ENCODE measurements at regions not wholly inside any gene's neighbourhood (a gene's known extent, or its start where the extent isn't known, plus 50 kb on each side); places are given as distances from the start of the nearest gene placed in this dataset.

DNA sequence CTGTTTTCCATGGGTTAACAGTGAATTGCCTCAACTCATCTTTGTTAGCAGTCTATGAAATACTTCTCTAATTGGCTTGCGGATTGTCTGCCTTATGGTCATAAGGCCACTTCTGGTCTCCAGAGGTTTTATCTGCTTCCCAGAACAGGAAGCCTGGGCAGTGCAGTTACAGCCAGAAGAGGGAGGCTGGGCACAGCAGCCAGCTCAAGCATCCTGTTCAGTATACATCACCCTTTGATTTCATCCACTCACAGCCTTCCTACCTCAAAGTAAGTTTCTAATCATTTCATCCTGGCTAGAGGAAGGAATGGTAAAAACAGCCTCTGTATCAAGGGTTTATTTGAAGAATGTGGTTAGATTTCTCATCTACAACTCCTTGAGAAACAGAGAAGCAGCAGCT is 311.5 kb upstream of the DEPDC1 start (continued):
- TF ChIP-seq, protein P1, sequence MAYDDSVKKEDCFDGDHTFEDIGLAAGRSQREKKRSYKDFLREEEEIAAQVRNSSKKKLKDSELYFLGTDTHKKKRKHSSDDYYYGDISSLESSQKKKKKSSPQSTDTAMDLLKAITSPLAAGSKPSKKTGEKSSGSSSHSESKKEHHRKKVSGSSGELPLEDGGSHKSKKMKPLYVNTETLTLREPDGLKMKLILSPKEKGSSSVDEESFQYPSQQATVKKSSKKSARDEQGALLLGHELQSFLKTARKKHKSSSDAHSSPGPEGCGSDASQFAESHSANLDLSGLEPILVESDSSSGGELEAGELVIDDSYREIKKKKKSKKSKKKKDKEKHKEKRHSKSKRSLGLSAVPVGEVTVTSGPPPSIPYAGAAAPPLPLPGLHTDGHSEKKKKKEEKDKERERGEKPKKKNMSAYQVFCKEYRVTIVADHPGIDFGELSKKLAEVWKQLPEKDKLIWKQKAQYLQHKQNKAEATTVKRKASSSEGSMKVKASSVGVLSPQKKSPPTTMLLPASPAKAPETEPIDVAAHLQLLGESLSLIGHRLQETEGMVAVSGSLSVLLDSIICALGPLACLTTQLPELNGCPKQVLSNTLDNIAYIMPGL (CRISPR knock-in tag; IDR thresholded peaks at IDR 0.05) = no peak
- TF ChIP-seq, protein P2, sequence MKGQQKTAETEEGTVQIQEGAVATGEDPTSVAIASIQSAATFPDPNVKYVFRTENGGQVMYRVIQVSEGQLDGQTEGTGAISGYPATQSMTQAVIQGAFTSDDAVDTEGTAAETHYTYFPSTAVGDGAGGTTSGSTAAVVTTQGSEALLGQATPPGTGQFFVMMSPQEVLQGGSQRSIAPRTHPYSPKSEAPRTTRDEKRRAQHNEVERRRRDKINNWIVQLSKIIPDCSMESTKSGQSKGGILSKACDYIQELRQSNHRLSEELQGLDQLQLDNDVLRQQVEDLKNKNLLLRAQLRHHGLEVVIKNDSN (CRISPR knock-in tag; IDR thresholded peaks at IDR 0.05) = no peak
- no peak for TF ChIP-seq ESRRA (CRISPR knock-in tag; IDR thresholded peaks at IDR 0.05; ENCODE audit: borderline replicate concordance)
- no peak for TF ChIP-seq ZBTB21 (CRISPR knock-in tag; IDR thresholded peaks at IDR 0.05; ENCODE audit: borderline replicate concordance)
- no peak for TF ChIP-seq ZNF219 (CRISPR knock-in tag; IDR thresholded peaks at IDR 0.05; ENCODE audit: borderline replicate concordance)

DNA sequence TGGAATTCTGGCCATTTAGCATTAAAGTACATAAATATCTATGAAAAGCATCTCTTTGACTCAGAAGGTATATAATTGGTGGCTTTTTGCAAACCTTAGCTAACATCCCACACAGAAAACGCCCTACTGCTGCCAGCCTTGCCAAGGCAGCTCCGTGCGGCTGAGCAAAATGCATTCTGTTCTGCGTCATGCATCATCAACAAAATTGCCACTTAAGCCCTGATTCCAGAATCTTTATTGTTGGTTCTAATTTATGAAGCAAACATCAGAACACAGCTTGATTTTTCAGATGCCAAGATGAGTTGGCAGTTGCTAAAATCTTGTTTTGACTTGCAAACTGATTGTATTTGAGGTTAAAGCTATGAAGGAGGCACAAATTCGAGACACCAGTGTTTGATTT is 314.9 kb upstream of the DEPDC1 start:
- Mint-ChIP-seq H3K27ac (no peak overlapping the region), H3K36me3 (no peaks in the 10 kb centered on the region), H3K4me3 (no peak overlapping the region), H3K27me3 (ENCODE audit: low read depth) (no peaks in the 10 kb centered on the region), H3K9me3 (no peaks in the 10 kb centered on the region), H3K4me1 (peaks cover 4% of the 10 kb centered on the region)
- CTCF ChIA-PET = no interaction called here
- TF ChIP-seq NR3C1 (CRISPR knock-in tag; conservative IDR thresholded peaks at IDR 0.05; ENCODE audit: low read depth) (no peak), MXD4 (CRISPR knock-in tag; IDR thresholded peaks at IDR 0.05; ENCODE audit: borderline replicate concordance) (no peak)
- TF ChIP-seq, protein P3, sequence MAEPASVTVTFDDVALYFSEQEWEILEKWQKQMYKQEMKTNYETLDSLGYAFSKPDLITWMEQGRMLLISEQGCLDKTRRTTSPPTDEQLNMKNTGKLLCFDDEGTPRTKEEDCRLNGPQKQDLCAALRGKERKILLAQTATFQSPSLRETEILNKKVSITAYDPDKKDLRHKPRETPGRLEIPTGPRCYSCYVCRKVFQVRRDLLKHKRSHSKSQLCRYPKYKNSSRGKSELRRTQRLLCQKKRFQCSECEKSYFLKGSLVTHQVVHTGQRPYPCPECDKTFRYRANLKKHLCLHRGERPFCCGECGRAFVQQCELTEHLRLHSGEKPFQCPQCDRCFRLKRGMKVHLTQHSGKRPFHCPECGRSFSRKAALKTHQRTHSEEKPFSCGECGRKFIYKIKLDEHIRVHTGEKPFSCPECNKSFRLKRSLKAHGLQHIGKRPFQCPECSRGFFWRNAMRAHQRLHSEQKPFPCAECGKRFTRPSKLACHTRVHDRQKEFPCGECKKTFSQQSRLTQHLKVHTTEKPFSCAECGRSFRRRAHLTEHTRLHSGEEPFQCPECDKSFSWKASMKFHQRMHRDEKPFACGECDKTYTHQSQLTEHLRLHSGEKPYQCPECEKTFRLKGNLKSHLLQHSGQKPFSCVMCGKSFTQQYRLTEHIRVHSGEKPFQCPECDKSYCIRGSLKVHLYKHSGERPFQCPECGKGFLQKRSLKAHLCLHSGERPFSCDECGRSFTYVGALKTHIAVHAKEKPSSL (CRISPR knock-in tag; conservative IDR thresholded peaks at IDR 0.05) = no peak
- DNase-seq (ENCODE audit: low spot score) = no peak
- ATAC-seq = no peak
- POLR2A ChIA-PET = no interaction called here

DNA sequence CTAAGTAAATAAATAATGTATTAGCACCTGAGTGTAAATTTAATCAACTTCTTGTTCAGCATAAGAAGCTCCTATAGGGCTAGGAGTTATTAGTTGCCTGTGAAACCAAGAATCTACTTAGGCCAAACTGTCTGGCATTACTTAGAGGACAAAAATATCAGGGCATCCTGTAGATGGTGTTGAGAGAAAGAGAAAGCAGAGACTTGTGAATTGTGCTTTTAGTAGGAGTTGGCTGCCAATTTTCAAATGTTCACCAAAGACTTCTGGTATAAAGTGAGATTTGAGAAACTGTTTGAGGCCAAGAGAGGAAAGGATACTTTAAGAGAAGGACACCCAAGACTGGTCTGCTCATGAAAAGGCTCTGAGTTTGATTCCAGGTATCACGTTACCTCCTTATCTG is 315.5 kb upstream of the DEPDC1 start:
- no peaks in the 10 kb centered on the region for H3K27me3 Mint-ChIP-seq (ENCODE audit: low read depth)
- H3K27ac Mint-ChIP-seq = no peak overlapping the region
- H3K4me3 Mint-ChIP-seq = no peak overlapping the region
- POLR2A ChIA-PET = no interaction called here
- CTCF ChIA-PET = no interaction called here
- no peaks in the 10 kb centered on the region for H3K36me3 Mint-ChIP-seq
- H3K9me3 Mint-ChIP-seq = no peaks in the 10 kb centered on the region
- DNase-seq (ENCODE audit: low spot score) = no peak
- ATAC-seq = no peak
- H3K4me1 Mint-ChIP-seq = peaks cover 4% of the 10 kb centered on the region
- TF ChIP-seq, protein P4, sequence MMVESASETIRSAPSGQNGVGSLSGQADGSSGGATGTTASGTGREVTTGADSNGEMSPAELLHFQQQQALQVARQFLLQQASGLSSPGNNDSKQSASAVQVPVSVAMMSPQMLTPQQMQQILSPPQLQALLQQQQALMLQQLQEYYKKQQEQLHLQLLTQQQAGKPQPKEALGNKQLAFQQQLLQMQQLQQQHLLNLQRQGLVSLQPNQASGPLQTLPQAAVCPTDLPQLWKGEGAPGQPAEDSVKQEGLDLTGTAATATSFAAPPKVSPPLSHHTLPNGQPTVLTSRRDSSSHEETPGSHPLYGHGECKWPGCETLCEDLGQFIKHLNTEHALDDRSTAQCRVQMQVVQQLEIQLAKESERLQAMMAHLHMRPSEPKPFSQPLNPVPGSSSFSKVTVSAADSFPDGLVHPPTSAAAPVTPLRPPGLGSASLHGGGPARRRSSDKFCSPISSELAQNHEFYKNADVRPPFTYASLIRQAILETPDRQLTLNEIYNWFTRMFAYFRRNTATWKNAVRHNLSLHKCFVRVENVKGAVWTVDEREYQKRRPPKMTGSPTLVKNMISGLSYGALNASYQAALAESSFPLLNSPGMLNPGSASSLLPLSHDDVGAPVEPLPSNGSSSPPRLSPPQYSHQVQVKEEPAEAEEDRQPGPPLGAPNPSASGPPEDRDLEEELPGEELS (CRISPR knock-in tag; IDR thresholded peaks at IDR 0.05) = no peak
- TF ChIP-seq NR3C1 (CRISPR knock-in tag; conservative IDR thresholded peaks at IDR 0.05; ENCODE audit: low read depth) (no peak), TEAD4 (CRISPR knock-in tag; IDR thresholded peaks at IDR 0.05) (no peak), KAT7 (CRISPR knock-in tag; IDR thresholded peaks at IDR 0.05; ENCODE audit: borderline replicate concordance) (no peak), CREM (CRISPR knock-in tag; IDR thresholded peaks at IDR 0.05) (no peak), ZNF423 (CRISPR knock-in tag; IDR thresholded peaks at IDR 0.05) (no peak), NFYB (CRISPR knock-in tag; conservative IDR thresholded peaks at IDR 0.05; ENCODE audit: low read depth) (no peak), ZNF121 (CRISPR knock-in tag; IDR thresholded peaks at IDR 0.05) (no peak)
- TF ChIP-seq, protein P2 (CRISPR knock-in tag; IDR thresholded peaks at IDR 0.05) = no peak
- TF ChIP-seq, protein P5, sequence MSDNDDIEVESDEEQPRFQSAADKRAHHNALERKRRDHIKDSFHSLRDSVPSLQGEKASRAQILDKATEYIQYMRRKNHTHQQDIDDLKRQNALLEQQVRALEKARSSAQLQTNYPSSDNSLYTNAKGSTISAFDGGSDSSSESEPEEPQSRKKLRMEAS (CRISPR knock-in tag; IDR thresholded peaks at IDR 0.05) = no peak
- TF ChIP-seq, protein P6, sequence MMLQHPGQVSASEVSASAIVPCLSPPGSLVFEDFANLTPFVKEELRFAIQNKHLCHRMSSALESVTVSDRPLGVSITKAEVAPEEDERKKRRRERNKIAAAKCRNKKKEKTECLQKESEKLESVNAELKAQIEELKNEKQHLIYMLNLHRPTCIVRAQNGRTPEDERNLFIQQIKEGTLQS (CRISPR knock-in tag; conservative IDR thresholded peaks at IDR 0.05) = no peak
- TF ChIP-seq, protein P7, sequence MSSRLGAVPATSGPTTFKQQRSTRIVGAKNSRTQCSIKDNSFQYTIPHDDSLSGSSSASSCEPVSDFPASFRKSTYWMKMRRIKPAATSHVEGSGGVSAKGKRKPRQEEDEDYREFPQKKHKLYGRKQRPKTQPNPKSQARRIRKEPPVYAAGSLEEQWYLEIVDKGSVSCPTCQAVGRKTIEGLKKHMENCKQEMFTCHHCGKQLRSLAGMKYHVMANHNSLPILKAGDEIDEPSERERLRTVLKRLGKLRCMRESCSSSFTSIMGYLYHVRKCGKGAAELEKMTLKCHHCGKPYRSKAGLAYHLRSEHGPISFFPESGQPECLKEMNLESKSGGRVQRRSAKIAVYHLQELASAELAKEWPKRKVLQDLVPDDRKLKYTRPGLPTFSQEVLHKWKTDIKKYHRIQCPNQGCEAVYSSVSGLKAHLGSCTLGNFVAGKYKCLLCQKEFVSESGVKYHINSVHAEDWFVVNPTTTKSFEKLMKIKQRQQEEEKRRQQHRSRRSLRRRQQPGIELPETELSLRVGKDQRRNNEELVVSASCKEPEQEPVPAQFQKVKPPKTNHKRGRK (CRISPR knock-in tag; IDR thresholded peaks at IDR 0.05; ENCODE audit: borderline replicate concordance) = no peak
- TF ChIP-seq, protein P8, sequence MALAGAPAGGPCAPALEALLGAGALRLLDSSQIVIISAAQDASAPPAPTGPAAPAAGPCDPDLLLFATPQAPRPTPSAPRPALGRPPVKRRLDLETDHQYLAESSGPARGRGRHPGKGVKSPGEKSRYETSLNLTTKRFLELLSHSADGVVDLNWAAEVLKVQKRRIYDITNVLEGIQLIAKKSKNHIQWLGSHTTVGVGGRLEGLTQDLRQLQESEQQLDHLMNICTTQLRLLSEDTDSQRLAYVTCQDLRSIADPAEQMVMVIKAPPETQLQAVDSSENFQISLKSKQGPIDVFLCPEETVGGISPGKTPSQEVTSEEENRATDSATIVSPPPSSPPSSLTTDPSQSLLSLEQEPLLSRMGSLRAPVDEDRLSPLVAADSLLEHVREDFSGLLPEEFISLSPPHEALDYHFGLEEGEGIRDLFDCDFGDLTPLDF (CRISPR knock-in tag; IDR thresholded peaks at IDR 0.05) = no peak

All from WTC11 (cell line).